Stimulated activated naive B cell treated with anti-CD40 and anti-IgM and Interleukin-4, amounts not matched to agents 10 μg/mL and 1 μg/mL and 100 μg/mL, for 72 hours (primary cell): ENCODE measurements at regions not wholly inside any gene's neighbourhood (a gene's known extent, or its start where the extent isn't known, plus 50 kb on each side); places are given as distances from the start of the nearest gene placed in this dataset.
"Not testable (repeated sequence)": the region's sequence is repeated elsewhere in the genome, so short reads cannot be mapped to it uniquely, and the experiment has no call there.

ENCODE experiments used
- ATAC-seq, 2 donors: fragments of 150-1000 bp; cut with Tn5 transposase; replicated peaks; 2 replicates each; pipeline ENCODE4 v1.10.0; 2021; ENCODE audit warnings: moderate library complexity in 1 of 2
- DNase-seq: peaks from one replicate; pipeline ENCODE4 v3.0.0; 2021
- H3K27ac Mint-ChIP-seq: one replicate; pipeline ENCODE4 v1.8.0; 2022; ENCODE audit warnings: mild to moderate bottlenecking, mixed read lengths
- H3K27me3 Mint-ChIP-seq, 2 donors: one replicate each; pipeline ENCODE4 v1.8.0; 2022; ENCODE audit warnings: mixed read lengths in 2 of 2
- H3K36me3 Mint-ChIP-seq, 2 donors: one replicate each; pipeline ENCODE4 v1.8.0; 2022; ENCODE audit warnings: mixed read lengths in 2 of 2, mild to moderate bottlenecking in 1 of 2
- H3K4me1 Mint-ChIP-seq, 2 donors: one replicate each; pipeline ENCODE4 v1.8.0; 2022; ENCODE audit warnings: mixed read lengths in 2 of 2, mild to moderate bottlenecking in 1 of 2
- H3K4me3 Mint-ChIP-seq, 2 donors: one replicate each; pipeline ENCODE4 v1.8.0; 2022; ENCODE audit warnings: mild to moderate bottlenecking in 2 of 2, mixed read lengths in 2 of 2, moderate library complexity in 1 of 2
- H3K9me3 Mint-ChIP-seq, 2 donors: one replicate each; pipeline ENCODE4 v1.8.0; 2022; ENCODE audit warnings: mixed read lengths in 2 of 2, mild to moderate bottlenecking in 1 of 2

- Mint-ChIP-seq H3K4me1 (no peaks in the 10 kb centered on the region), H3K27ac (no peak overlapping the region), H3K36me3 (peaks cover 0 to 4% of the 10 kb centered on the region in 2 donors), H3K9me3 (peaks cover 9 to 10% of the 10 kb centered on the region in 2 donors), H3K27me3 (peaks cover 12 to 18% of the 10 kb centered on the region in 2 donors), H3K4me3 (no peak overlapping the region)
- ATAC-seq (no peak), DNase-seq (no peak)
These were observed 106.0 kb downstream of the APIP start for GRCh38 chr11:34810107-34810562.

- ATAC-seq (no peak), DNase-seq (no peak)
- H3K36me3 Mint-ChIP-seq = peaks cover 0 to 4% of the 10 kb centered on the region in 2 donors
- H3K4me3 Mint-ChIP-seq = no peak overlapping the region
- H3K4me1 Mint-ChIP-seq = no peaks in the 10 kb centered on the region
- peaks cover 9 to 10% of the 10 kb centered on the region in 2 donors for H3K9me3 Mint-ChIP-seq
- H3K27ac Mint-ChIP-seq = no peak overlapping the region
- H3K27me3 Mint-ChIP-seq = peaks cover 19 to 25% of the 10 kb centered on the region in 2 donors
These were observed 106.7 kb downstream of the APIP start for GRCh38 chr11:34809191-34810106.

GRCh38 chr11:34806875-34807274, 109.3 kb downstream of the APIP start:
- no peak for DNase-seq
- Mint-ChIP-seq H3K4me3 (no peak overlapping the region), H3K27me3 (peaks cover 24 to 31% of the 10 kb centered on the region in 2 donors), H3K27ac (no peak overlapping the region), H3K4me1 (no peaks in the 10 kb centered on the region), H3K9me3 (peaks cover 0 to under 1% of the 10 kb centered on the region in 2 donors), H3K36me3 (no peaks in the 10 kb centered on the region)
- ATAC-seq = no peak

GRCh38 chr11:34805937-34806336, 110.2 kb downstream of the APIP start:
- Mint-ChIP-seq H3K27me3 (peaks cover 28 to 32% of the 10 kb centered on the region in 2 donors), H3K27ac (no peak overlapping the region), H3K9me3 (no peaks in the 10 kb centered on the region), H3K4me1 (no peaks in the 10 kb centered on the region), H3K4me3 (no peak overlapping the region), H3K36me3 (no peaks in the 10 kb centered on the region)
- no peak for ATAC-seq
- no peak for DNase-seq

GRCh38 chr11:34799848-34800247, 116.3 kb downstream of the APIP start:
- H3K9me3 Mint-ChIP-seq = peaks cover 0 to 7% of the 10 kb centered on the region in 2 donors
- H3K4me3 Mint-ChIP-seq = no peak overlapping the region
- no peaks in the 10 kb centered on the region for H3K36me3 Mint-ChIP-seq
- ATAC-seq = no peak
- H3K4me1 Mint-ChIP-seq = no peaks in the 10 kb centered on the region
- H3K27ac Mint-ChIP-seq = no peak overlapping the region
- H3K27me3 Mint-ChIP-seq = peaks cover 20 to 21% of the 10 kb centered on the region in 2 donors
- no peak for DNase-seq

- ATAC-seq (no peak), DNase-seq (no peak)
- Mint-ChIP-seq H3K4me3 (no peak overlapping the region), H3K4me1 (no peaks in the 10 kb centered on the region), H3K27ac (no peak overlapping the region), H3K36me3 (no peaks in the 10 kb centered on the region), H3K9me3 (peaks cover 0 to 7% of the 10 kb centered on the region in 2 donors), H3K27me3 (peaks cover 19 to 20% of the 10 kb centered on the region in 2 donors)
These were observed 117.2 kb downstream of the APIP start for GRCh38 chr11:34798985-34799384.

- H3K27me3 Mint-ChIP-seq = peaks cover 20 to 23% of the 10 kb centered on the region in 2 donors
- not testable (repeated sequence) for DNase-seq, H3K4me3 Mint-ChIP-seq, H3K9me3 Mint-ChIP-seq, H3K27ac Mint-ChIP-seq, ATAC-seq, H3K36me3 Mint-ChIP-seq, H3K4me1 Mint-ChIP-seq
These were observed 118.7 kb downstream of the APIP start for GRCh38 chr11:34797497-34797896.

- Mint-ChIP-seq H3K9me3 (peaks cover 0 to 7% of the 10 kb centered on the region in 2 donors), H3K27ac (no peak overlapping the region), H3K4me1 (peaks cover 0 to 3% of the 10 kb centered on the region in 2 donors), H3K36me3 (no peaks in the 10 kb centered on the region), H3K4me3 (no peak overlapping the region), H3K27me3 (peaks cover 13 to 20% of the 10 kb centered on the region in 2 donors)
- DNase-seq = no peak
- no peak for ATAC-seq
These were observed 120.5 kb downstream of the APIP start for GRCh38 chr11:34795641-34796040.

- Mint-ChIP-seq H3K9me3 (peaks cover 4 to 10% of the 10 kb centered on the region in 2 donors), H3K27ac (no peak overlapping the region), H3K4me1 (peaks cover 4 to 7% of the 10 kb centered on the region in 2 donors), H3K36me3 (peaks cover 2 to 3% of the 10 kb centered on the region in 2 donors), H3K4me3 (no peak overlapping the region), H3K27me3 (peaks cover 13 to 20% of the 10 kb centered on the region in 2 donors)
- ATAC-seq (no peak), DNase-seq (no peak)
These were observed 121.5 kb downstream of the APIP start for GRCh38 chr11:34794696-34795095.

GRCh38 chr11:34793666-34794065, 122.5 kb downstream of the APIP start:
- no peak overlapping the region for H3K4me3 Mint-ChIP-seq
- DNase-seq (no peak), ATAC-seq (no peak)
- peaks cover 2 to 4% of the 10 kb centered on the region in 2 donors for H3K36me3 Mint-ChIP-seq
- peaks cover 13 to 20% of the 10 kb centered on the region in 2 donors for H3K27me3 Mint-ChIP-seq
- peaks cover 5 to 8% of the 10 kb centered on the region in 2 donors for H3K4me1 Mint-ChIP-seq
- H3K27ac Mint-ChIP-seq = no peak overlapping the region
- H3K9me3 Mint-ChIP-seq = peaks cover 8 to 12% of the 10 kb centered on the region in 2 donors

GRCh38 chr11:34792814-34793258, 123.3 kb downstream of the APIP start:
- ATAC-seq (no peak), DNase-seq (no peak)
- H3K4me1 Mint-ChIP-seq = peaks cover 5 to 8% of the 10 kb centered on the region in 2 donors
- H3K9me3 Mint-ChIP-seq = peaks cover 7 to 8% of the 10 kb centered on the region in 2 donors
- peaks cover 10 to 16% of the 10 kb centered on the region in 2 donors for H3K27me3 Mint-ChIP-seq
- no peak overlapping the region for H3K27ac Mint-ChIP-seq
- H3K4me3 Mint-ChIP-seq = no peak overlapping the region
- peaks cover 2 to 4% of the 10 kb centered on the region in 2 donors for H3K36me3 Mint-ChIP-seq

GRCh38 chr11:34791780-34792542, 124.2 kb downstream of the APIP start:
- DNase-seq = no peak
- peak; percentile 46 to 52 for ATAC-seq
- Mint-ChIP-seq H3K4me3 (no peak overlapping the region), H3K4me1 (peaks cover 5 to 9% of the 10 kb centered on the region in 2 donors), H3K9me3 (peaks cover 5 to 8% of the 10 kb centered on the region in 2 donors), H3K27me3 (peaks cover 7 to 16% of the 10 kb centered on the region in 2 donors), H3K36me3 (peaks cover 2 to 4% of the 10 kb centered on the region in 2 donors), H3K27ac (no peak overlapping the region)

GRCh38 chr11:34790620-34791019, 125.6 kb downstream of the APIP start:
- Mint-ChIP-seq H3K4me3 (no peak overlapping the region), H3K27me3 (peaks cover 7 to 13% of the 10 kb centered on the region in 2 donors), H3K36me3 (peaks cover 2 to 4% of the 10 kb centered on the region in 2 donors), H3K27ac (no peak overlapping the region), H3K9me3 (peaks cover 5 to 8% of the 10 kb centered on the region in 2 donors), H3K4me1 (peaks cover 5 to 9% of the 10 kb centered on the region in 2 donors)
- ATAC-seq (no peak), DNase-seq (no peak)

GRCh38 chr11:34789196-34789834, 126.9 kb downstream of the APIP start:
- peaks cover 2 to 4% of the 10 kb centered on the region in 2 donors for H3K36me3 Mint-ChIP-seq
- no peak overlapping the region for H3K27ac Mint-ChIP-seq
- peaks cover 9% of the 10 kb centered on the region in 2 donors for H3K27me3 Mint-ChIP-seq
- peaks cover 5 to 8% of the 10 kb centered on the region in 2 donors for H3K9me3 Mint-ChIP-seq
- no peak overlapping the region for H3K4me3 Mint-ChIP-seq
- no peak for DNase-seq
- peaks cover 5 to 9% of the 10 kb centered on the region in 2 donors for H3K4me1 Mint-ChIP-seq
- no peak for ATAC-seq
